ENCODE measurements at regions not wholly inside any gene's neighbourhood (a gene's known extent, or its start where the extent isn't known, plus 50 kb on each side); places are given as distances from the start of the nearest gene placed in this dataset.

DNA sequence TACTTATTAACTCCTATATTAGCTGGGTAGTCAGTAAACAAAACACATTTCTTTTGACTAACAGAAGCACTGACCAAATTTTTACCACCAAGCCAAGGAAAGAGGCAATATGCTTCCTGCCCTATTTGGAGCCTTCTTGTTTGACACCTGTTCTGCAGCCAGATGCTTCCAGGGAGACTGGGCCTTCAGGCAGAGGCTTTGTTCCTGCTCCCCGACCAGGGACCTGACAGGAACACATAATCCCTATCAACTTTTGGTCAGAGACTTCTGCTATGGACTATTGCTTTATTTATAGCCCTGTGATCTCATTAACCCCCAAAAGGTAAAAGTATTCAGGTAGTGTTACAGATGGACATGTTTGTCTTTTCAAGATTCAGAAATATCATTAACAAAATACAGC, 541.3 kb downstream of the NTRK3 start:
- Histone ChIP-seq H3K9ac (ENCODE audit: insufficient read depth, low read depth, low read length) (no peak overlapping the region), H3K79me2 (ENCODE audit: insufficient read depth, low read length) (no peaks in the 10 kb centered on the region), H3K36me3 (replicated peaks in 1 of 2; ENCODE audit: control insufficient read depth in 1 of 2, insufficient read depth in 2 of 2, low read length in 2 of 2) (no peaks in the 10 kb centered on the region), H3K27me3 (ENCODE audit: control insufficient read depth in 1 of 2, insufficient read depth in 2 of 2, low read length in 2 of 2) (no peaks in the 10 kb centered on the region), H3K27ac (ENCODE audit: extremely low read length, insufficient read depth, low read length) (no peak overlapping the region), H3K4me2 (ENCODE audit: low read depth, low read length) (no peak overlapping the region), H3K4me1 (ENCODE audit: insufficient read depth, low read length) (no peaks in the 10 kb centered on the region), H3K4me3 (replicated peaks in 1 of 3; ENCODE audit: insufficient read depth in 1 of 3, low read depth in 2 of 3, low read length in 3 of 3) (no peak overlapping the region), H3K9me3 (ENCODE audit: low read length) (peaks cover 71% of the 10 kb centered on the region), H4K20me1 (ENCODE audit: insufficient read depth, low read length) (no peaks in the 10 kb centered on the region), H2AFZ (ENCODE audit: low read length) (no peak overlapping the region)
- ChIA-PET POLR2A (no interaction called here), CTCF (ENCODE audit: low intra/inter-chr PET ratio, low total read pairs) (no interaction called here)
- intact Hi-C loops (cut with micrococcal nuclease; ENCODE audit: unreplicated experiment) (no loop called here), in situ Hi-C loops (cut with HindIII; ENCODE audit: extremely low pct_ligation_motif_present, low pct_unique_long_range_greater_than_20kb) (no loop called here)
- no peak for ATAC-seq
- BruUV-seq (replicated peaks) = no TSS peak
- no peak for DNase-seq (ENCODE audit: low spot score)
- no peak for FAIRE-seq
- WGBS (ENCODE audit: low lambda C conversion rate) = 0% methylated on average over 1 of the region's 1 CpG
- TF ChIP-seq MEIS2 (CRISPR knock-in tag; IDR thresholded peaks at IDR 0.05) = no peak
- TF ChIP-seq FOXP1 (IDR thresholded peaks at IDR 0.05) = no peak
- TF ChIP-seq FOXP1 (CRISPR knock-in tag; IDR thresholded peaks at IDR 0.05) = no peak
- TF ChIP-seq, protein P1, sequence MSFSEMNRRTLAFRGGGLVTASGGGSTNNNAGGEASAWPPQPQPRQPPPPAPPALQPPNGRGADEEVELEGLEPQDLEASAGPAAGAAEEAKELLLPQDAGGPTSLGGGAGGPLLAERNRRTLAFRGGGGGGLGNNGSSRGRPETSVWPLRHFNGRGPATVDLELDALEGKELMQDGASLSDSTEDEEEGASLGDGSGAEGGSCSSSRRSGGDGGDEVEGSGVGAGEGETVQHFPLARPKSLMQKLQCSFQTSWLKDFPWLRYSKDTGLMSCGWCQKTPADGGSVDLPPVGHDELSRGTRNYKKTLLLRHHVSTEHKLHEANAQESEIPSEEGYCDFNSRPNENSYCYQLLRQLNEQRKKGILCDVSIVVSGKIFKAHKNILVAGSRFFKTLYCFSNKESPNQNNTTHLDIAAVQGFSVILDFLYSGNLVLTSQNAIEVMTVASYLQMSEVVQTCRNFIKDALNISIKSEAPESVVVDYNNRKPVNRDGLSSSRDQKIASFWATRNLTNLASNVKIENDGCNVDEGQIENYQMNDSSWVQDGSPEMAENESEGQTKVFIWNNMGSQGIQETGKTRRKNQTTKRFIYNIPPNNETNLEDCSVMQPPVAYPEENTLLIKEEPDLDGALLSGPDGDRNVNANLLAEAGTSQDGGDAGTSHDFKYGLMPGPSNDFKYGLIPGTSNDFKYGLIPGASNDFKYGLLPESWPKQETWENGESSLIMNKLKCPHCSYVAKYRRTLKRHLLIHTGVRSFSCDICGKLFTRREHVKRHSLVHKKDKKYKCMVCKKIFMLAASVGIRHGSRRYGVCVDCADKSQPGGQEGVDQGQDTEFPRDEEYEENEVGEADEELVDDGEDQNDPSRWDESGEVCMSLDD (CRISPR knock-in tag; IDR thresholded peaks at IDR 0.05; ENCODE audit: borderline replicate concordance) = no peak

DNA sequence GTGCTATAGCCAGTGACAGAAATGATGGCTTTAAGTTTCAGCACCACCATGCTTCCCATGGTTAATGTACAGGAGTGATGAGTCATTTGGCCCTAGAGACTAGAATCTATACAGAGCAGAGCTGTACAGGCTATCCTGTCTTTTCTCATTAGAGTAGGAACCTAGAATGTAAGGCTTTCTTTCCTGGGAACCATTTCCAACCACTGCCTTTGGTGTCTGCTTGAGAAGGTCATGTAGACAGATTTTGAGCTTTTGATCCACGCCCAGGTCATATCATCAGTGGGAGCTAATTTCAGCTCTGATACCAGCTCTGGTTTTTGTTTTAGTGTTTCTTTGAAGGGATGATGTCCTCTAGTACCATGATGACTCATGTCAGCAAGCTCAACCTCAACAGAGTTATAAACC, 543.1 kb downstream of the NTRK3 start:
- H3K4me1 ChIP-seq (ENCODE audit: insufficient read depth, low read length) = no peaks in the 10 kb centered on the region
- H3K4me3 ChIP-seq (replicated peaks in 1 of 3; ENCODE audit: insufficient read depth in 1 of 3, low read depth in 2 of 3, low read length in 3 of 3) = no peak overlapping the region
- TF ChIP-seq RXRA (CRISPR knock-in tag; IDR thresholded peaks at IDR 0.05) (no peak), ZFP37 (CRISPR knock-in tag; IDR thresholded peaks at IDR 0.05; ENCODE audit: borderline replicate concordance) (no peak), GLI4 (CRISPR knock-in tag; IDR thresholded peaks at IDR 0.05; ENCODE audit: borderline replicate concordance) (no peak), ZSCAN30 (CRISPR knock-in tag; IDR thresholded peaks at IDR 0.05) (no peak), ARID2 (CRISPR knock-in tag; IDR thresholded peaks at IDR 0.05; ENCODE audit: borderline replicate concordance) (no peak), IKZF4 (CRISPR knock-in tag; IDR thresholded peaks at IDR 0.05; ENCODE audit: borderline replicate concordance, low read depth, not compliant biosample characterization) (no peak), NR2F2 (IDR thresholded peaks at IDR 0.05; ENCODE audit: borderline replicate concordance, low read depth) (no peak), NCOA1 (CRISPR knock-in tag; IDR thresholded peaks at IDR 0.05) (no peak)
- TF ChIP-seq, protein P2, sequence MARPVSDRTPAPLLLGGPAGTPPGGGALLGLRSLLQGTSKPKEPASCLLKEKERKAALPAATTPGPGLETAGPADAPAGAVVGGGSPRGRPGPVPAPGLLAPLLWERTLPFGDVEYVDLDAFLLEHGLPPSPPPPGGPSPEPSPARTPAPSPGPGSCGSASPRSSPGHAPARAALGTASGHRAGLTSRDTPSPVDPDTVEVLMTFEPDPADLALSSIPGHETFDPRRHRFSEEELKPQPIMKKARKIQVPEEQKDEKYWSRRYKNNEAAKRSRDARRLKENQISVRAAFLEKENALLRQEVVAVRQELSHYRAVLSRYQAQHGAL (CRISPR knock-in tag; IDR thresholded peaks at IDR 0.05; ENCODE audit: not compliant biosample characterization) = no peak
- WGBS (ENCODE audit: low lambda C conversion rate) = 0% methylated on average over 1 of the region's 1 CpG
- POLR2A ChIA-PET = no interaction called here
- CTCF ChIA-PET (ENCODE audit: low intra/inter-chr PET ratio, low total read pairs) = no interaction called here
- peaks cover 70% of the 10 kb centered on the region for H3K9me3 ChIP-seq (ENCODE audit: low read length)
- H3K9ac ChIP-seq (ENCODE audit: insufficient read depth, low read depth, low read length) = no peak overlapping the region
- no TSS peak for BruUV-seq (replicated peaks)
- H3K27me3 ChIP-seq (ENCODE audit: control insufficient read depth in 1 of 2, insufficient read depth in 2 of 2, low read length in 2 of 2) = no peaks in the 10 kb centered on the region
- no peak for ATAC-seq
- in situ Hi-C loops (cut with HindIII; ENCODE audit: extremely low pct_ligation_motif_present, low pct_unique_long_range_greater_than_20kb) = no loop called here
- intact Hi-C loops (cut with micrococcal nuclease; ENCODE audit: unreplicated experiment) = no loop called here
- FAIRE-seq = no peak
- no peak overlapping the region for H2AFZ ChIP-seq (ENCODE audit: low read length)
- H3K4me2 ChIP-seq (ENCODE audit: low read depth, low read length) = no peak overlapping the region
- no peak overlapping the region for H3K27ac ChIP-seq (ENCODE audit: extremely low read length, insufficient read depth, low read length)
- no peaks in the 10 kb centered on the region for H3K79me2 ChIP-seq (ENCODE audit: insufficient read depth, low read length)
- no peaks in the 10 kb centered on the region for H3K36me3 ChIP-seq (replicated peaks in 1 of 2; ENCODE audit: control insufficient read depth in 1 of 2, insufficient read depth in 2 of 2, low read length in 2 of 2)
- no peaks in the 10 kb centered on the region for H4K20me1 ChIP-seq (ENCODE audit: insufficient read depth, low read length)
- DNase-seq (ENCODE audit: low spot score) = no peak

Measured in HepG2 (cell line).